Cardiac muscle cell (in vitro differentiated cells and primary cell): ENCODE measurements at regions not wholly inside any gene's neighbourhood (a gene's known extent, or its start where the extent isn't known, plus 50 kb on each side); places are given as distances from the start of the nearest gene placed in this dataset.
A peak's percentile ranks its signal among the peaks of the same experiment; 100 is the strongest.

ENCODE experiments used
- DNase-seq, 2 donors: peaks; one replicate each; pipeline versions ENCODE4 v3.0.0 to v3.0.0-alpha.2; 2010 to 2017; ENCODE audit warnings: low read depth in 1 of 2, low spot score in 1 of 2
- H3K27ac ChIP-seq: fragments of 200-600 bp; sonication (generic); 2 replicates; pipeline ENCODE4 v1.5.1; 2016
- H3K27me3 ChIP-seq: fragments of 200-600 bp; sonication (generic); 2 replicates; pipeline ENCODE4 v1.6.0; 2016; ENCODE audit warnings: control low read depth
- H3K36me3 ChIP-seq: fragments of 200-600 bp; sonication (generic); 2 replicates; pipeline ENCODE4 v1.5.1; 2016; ENCODE audit warnings: control low read depth
- H3K4me1 ChIP-seq: fragments of 200-600 bp; sonication (generic); 2 replicates; pipeline ENCODE4 v1.8.1; 2017; ENCODE audit warnings: low read depth, mild to moderate bottlenecking, mixed run types
- H3K4me3 ChIP-seq: fragments of 200-600 bp; sonication (generic); 2 replicates; pipeline ENCODE4 v1.5.1; 2016; ENCODE audit warnings: mild to moderate bottlenecking
- H3K9me3 ChIP-seq: fragments of 200-600 bp; sonication (generic); 2 replicates; pipeline ENCODE4 v1.5.1; 2017; ENCODE audit warnings: low read depth, mild to moderate bottlenecking, control low read depth
- TF ChIP-seq, protein P1 (sequence below): IDR thresholded peaks from 2 replicates; pipeline ENCODE4 v1.5.1; 2012; ENCODE audit warnings: low read depth, mild to moderate bottlenecking, low read length

DNA sequence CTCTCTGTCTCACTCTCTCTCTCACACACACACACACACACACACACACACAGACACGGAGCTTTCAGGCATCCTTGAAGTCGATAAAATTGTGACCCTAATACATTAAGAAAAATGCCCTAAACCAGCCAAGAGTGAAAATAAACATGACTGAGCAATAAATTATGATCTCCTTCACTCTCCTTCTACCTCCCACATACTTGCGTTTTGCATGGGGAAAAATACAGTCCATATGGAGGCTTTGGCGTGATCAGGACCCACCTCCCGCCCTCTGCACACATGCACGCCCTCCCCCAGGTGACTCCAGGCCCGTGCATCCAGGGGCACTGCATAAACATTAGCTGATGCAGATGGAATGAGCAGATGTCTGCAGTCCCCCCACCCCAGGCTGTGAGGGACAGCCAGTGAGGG lies 114.2 kb upstream of the JARID2 start:
- DNase-seq = no peak
- H3K9me3 ChIP-seq = no peaks in the 10 kb centered on the region
- no peaks in the 10 kb centered on the region for H3K36me3 ChIP-seq
- H3K27me3 ChIP-seq = no peaks in the 10 kb centered on the region
- H3K27ac ChIP-seq = no peak overlapping the region
- TF ChIP-seq, protein P1, sequence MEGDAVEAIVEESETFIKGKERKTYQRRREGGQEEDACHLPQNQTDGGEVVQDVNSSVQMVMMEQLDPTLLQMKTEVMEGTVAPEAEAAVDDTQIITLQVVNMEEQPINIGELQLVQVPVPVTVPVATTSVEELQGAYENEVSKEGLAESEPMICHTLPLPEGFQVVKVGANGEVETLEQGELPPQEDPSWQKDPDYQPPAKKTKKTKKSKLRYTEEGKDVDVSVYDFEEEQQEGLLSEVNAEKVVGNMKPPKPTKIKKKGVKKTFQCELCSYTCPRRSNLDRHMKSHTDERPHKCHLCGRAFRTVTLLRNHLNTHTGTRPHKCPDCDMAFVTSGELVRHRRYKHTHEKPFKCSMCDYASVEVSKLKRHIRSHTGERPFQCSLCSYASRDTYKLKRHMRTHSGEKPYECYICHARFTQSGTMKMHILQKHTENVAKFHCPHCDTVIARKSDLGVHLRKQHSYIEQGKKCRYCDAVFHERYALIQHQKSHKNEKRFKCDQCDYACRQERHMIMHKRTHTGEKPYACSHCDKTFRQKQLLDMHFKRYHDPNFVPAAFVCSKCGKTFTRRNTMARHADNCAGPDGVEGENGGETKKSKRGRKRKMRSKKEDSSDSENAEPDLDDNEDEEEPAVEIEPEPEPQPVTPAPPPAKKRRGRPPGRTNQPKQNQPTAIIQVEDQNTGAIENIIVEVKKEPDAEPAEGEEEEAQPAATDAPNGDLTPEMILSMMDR = no peak
- no peaks in the 10 kb centered on the region for H3K4me1 ChIP-seq
- H3K4me3 ChIP-seq = no peak overlapping the region

DNA sequence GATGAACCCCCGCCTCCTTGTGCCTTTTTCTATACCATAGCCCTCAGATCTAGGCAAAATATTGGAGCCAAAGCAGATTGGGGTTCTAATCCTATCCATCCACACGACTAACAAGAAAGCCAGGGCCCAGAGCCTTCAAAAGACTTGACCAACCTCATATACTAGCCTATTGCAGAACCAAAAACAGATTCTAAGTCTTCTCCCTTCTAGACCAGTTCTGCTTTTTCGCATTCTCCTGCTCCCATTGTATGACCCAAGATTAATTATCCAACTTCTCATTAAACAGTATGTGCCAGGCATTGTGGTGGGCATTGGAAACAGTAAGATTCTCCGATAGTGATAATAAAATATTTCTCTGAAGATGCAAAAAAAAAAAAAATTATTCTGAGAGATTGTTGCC lies 113.7 kb upstream of the JARID2 start:
- Histone ChIP-seq H3K4me3 (no peak overlapping the region), H3K4me1 (no peaks in the 10 kb centered on the region), H3K9me3 (no peaks in the 10 kb centered on the region), H3K36me3 (no peaks in the 10 kb centered on the region), H3K27me3 (no peaks in the 10 kb centered on the region), H3K27ac (no peak overlapping the region)
- TF ChIP-seq, protein P1 = no peak
- no peak for DNase-seq

DNA sequence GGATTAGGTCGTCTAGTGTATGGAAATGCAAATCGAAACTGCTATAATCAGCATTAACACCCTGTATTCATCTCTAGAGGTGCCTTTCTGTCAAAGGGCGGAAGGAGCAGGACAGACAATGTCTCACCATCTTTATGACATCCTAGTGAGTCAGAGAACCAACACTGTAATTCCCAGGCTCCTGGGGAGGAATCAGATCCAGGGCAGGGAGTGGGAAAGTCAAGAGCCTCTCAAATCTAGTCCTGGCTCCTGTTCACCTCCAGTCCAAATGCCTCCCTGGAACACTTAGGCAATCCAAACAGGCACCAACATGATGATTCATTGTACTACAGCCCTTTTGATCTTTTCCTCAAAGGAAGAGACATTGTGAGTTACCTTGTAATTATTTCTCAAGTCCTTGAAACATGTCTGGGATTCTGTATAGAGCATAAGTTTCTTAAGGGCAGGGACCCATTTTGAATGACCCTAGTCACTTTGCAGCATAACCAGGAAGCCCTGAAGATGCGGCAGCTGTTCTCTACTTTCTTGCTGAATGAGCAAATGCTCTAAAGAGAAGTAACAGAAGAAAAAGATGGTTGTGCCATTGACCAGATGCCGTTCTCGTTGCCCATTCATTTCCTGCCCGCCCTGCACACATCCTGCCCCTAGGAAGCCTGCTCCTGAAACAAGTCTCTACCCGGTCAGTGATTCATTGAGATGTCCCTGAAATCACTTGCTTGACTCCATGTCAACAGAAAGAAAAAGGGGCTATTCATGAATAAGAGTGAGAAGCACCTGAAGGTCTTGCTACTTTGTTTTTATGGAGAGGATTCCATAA lies 112.8 kb upstream of the JARID2 start:
- H3K27ac ChIP-seq = no peak overlapping the region
- no peak overlapping the region for H3K4me3 ChIP-seq
- peak in 1 of 2 donors; percentile 36 for DNase-seq

DNA sequence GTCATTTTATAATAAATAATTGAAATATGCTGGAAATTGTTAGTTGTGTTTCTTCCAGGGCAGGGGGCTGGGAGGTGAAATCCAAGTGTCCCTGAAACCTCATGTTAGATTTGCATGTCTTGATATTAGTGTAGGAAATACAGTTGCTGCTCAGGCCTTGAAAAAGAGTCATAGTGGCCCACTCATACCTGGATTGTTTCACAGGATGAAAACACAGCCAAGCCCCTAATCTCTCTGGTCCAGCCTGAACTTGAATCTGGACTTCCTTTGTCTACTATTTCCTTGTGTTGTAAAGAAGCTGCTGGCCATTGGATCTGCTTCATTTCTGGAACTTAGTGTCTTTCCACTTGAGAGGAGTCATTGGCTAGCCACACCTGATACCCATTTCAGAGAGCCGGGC lies 108.8 kb upstream of the JARID2 start:
- Histone ChIP-seq H3K36me3 (no peaks in the 10 kb centered on the region), H3K4me3 (no peak overlapping the region), H3K4me1 (no peaks in the 10 kb centered on the region), H3K27ac (no peak overlapping the region), H3K9me3 (no peaks in the 10 kb centered on the region), H3K27me3 (no peaks in the 10 kb centered on the region)
- TF ChIP-seq, protein P1 = no peak
- DNase-seq = no peak

More for the DNA sequence above, 112.8 kb upstream of the JARID2 start:
- H3K9me3 ChIP-seq = no peaks in the 10 kb centered on the region
- no peaks in the 10 kb centered on the region for H3K4me1 ChIP-seq
- H3K27me3 ChIP-seq = no peaks in the 10 kb centered on the region
- TF ChIP-seq, protein P1 = no peak
- H3K36me3 ChIP-seq = no peaks in the 10 kb centered on the region

DNA sequence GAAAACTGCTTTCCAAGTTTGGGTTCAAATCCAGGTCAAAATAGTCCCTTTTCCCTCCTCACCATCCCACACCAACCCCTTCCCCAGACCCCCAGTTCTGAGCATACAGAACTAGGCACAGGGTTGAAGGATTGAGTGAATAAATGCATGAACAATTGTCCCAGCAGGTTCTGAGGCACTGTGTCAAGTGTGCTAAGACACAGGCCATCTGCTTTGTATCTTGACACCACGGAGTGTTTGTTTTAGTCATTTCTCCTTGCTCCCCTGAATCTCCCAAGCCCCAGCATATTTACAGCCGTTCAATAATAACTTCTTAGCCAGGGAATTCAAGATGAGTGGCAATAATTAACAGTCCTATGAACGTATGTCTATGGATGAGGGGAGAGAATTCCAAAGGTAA lies 102.8 kb upstream of the JARID2 start:
- TF ChIP-seq, protein P1 = no peak
- DNase-seq = no peak
- Histone ChIP-seq H3K4me1 (peaks cover 5% of the 10 kb centered on the region), H3K36me3 (no peaks in the 10 kb centered on the region), H3K9me3 (no peaks in the 10 kb centered on the region), H3K27ac (no peak overlapping the region), H3K4me3 (no peak overlapping the region), H3K27me3 (no peaks in the 10 kb centered on the region)
